ENCODE measurements at regions not wholly inside any gene's neighbourhood (a gene's known extent, or its start where the extent isn't known, plus 50 kb on each side); places are given as distances from the start of the nearest gene placed in this dataset.

- TF ChIP-seq POLR2AphosphoS5 (IDR thresholded peaks at IDR 0.05; ENCODE audit: low read depth, low read length) (no peak), SIN3A (IDR thresholded peaks at IDR 0.05; ENCODE audit: borderline replicate concordance, insufficient read depth, low read length) (no peak), TAF1 (IDR thresholded peaks at IDR 0.05; ENCODE audit: borderline replicate concordance, insufficient read depth, low read length) (no peak)
Observed at GRCh38 chr11:112826026-112826425, 135.2 kb upstream of the NCAM1 start.
